ENCODE measurements at regions not wholly inside any gene's neighbourhood (a gene's known extent, or its start where the extent isn't known, plus 50 kb on each side); places are given as distances from the start of the nearest gene placed in this dataset.

DNA sequence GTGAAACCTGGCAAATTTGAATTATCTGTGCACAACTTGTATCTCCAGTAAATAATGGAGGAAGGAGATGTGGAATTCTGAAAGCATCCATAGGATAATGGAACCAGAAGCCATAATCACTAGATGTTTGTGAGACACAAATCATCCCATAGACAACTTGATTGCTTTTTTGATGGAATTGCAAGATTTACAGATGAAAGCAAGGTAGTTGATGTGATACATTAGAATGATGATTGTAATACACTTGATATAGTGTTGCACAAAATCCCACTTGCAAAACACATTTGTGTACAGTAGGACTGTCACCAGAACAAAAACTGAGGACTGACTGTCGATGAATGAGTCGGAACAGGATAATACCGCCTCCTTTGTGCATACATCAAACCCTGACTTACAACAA lies 178.3 kb downstream of the IRS2 start:
- Mint-ChIP-seq H3K36me3 (ENCODE audit: low read depth) (peaks cover 3% of the 10 kb centered on the region), H3K4me1 (ENCODE audit: low read depth) (no peaks in the 10 kb centered on the region), H3K27ac (ENCODE audit: unreplicated experiment) (no peak overlapping the region), H3K4me3 (ENCODE audit: unreplicated experiment) (no peak overlapping the region), H3K27me3 (ENCODE audit: low read depth) (no peaks in the 10 kb centered on the region), H3K9me3 (ENCODE audit: low read depth) (peaks cover 3% of the 10 kb centered on the region)
- no peak for TF ChIP-seq CTCF (IDR thresholded peaks at IDR 0.05)
- no peak for DNase-seq (ENCODE audit: low spot score)

GRCh38 chr13:109606520-109606919 lies 179.9 kb downstream of the IRS2 start:
- H3K27me3 Mint-ChIP-seq (ENCODE audit: low read depth): no peaks in the 10 kb centered on the region
- peaks cover 3% of the 10 kb centered on the region for H3K36me3 Mint-ChIP-seq (ENCODE audit: low read depth)
- peaks cover 3% of the 10 kb centered on the region for H3K9me3 Mint-ChIP-seq (ENCODE audit: low read depth)
- DNase-seq (ENCODE audit: low spot score): no peak
- H3K4me3 Mint-ChIP-seq (ENCODE audit: unreplicated experiment): no peak overlapping the region
- H3K4me1 Mint-ChIP-seq (ENCODE audit: low read depth): no peaks in the 10 kb centered on the region
- no peak overlapping the region for H3K27ac Mint-ChIP-seq (ENCODE audit: unreplicated experiment)
- no peak for TF ChIP-seq CTCF (IDR thresholded peaks at IDR 0.05)

- no peak for TF ChIP-seq CTCF (IDR thresholded peaks at IDR 0.05)
- Mint-ChIP-seq H3K27me3 (ENCODE audit: low read depth) (no peaks in the 10 kb centered on the region), H3K27ac (ENCODE audit: unreplicated experiment) (no peak overlapping the region), H3K4me1 (ENCODE audit: low read depth) (no peaks in the 10 kb centered on the region), H3K36me3 (ENCODE audit: low read depth) (peaks cover 3% of the 10 kb centered on the region), H3K4me3 (ENCODE audit: unreplicated experiment) (no peak overlapping the region), H3K9me3 (ENCODE audit: low read depth) (peaks cover 3% of the 10 kb centered on the region)
- DNase-seq (ENCODE audit: low spot score): no peak
Measured at GRCh38 chr13:109605846-109606245, 180.5 kb downstream of the IRS2 start.

DNA sequence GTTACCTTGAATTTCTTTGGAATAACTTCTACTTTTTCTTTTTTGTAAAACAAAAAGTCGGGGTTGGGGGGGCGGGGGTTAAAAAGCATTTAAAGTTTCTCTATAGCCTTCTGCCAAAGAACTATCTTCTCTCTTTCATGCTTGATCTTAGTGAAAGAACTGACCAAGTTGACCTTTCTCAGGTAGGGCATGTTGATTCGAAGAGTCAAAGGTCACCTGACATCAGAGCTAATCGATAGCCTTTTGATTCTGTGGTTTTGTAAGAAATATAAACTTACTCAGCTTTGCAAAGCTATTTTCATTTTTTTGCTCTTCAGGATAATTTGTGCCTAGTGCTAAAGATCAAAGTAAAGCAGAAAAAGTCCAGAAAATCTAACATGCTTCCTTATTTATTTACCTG lies 181.5 kb downstream of the IRS2 start:
- peaks cover 3% of the 10 kb centered on the region for H3K36me3 Mint-ChIP-seq (ENCODE audit: low read depth)
- peaks cover 3% of the 10 kb centered on the region for H3K9me3 Mint-ChIP-seq (ENCODE audit: low read depth)
- no peaks in the 10 kb centered on the region for H3K4me1 Mint-ChIP-seq (ENCODE audit: low read depth)
- no peak for TF ChIP-seq CTCF (IDR thresholded peaks at IDR 0.05)
- no peaks in the 10 kb centered on the region for H3K27me3 Mint-ChIP-seq (ENCODE audit: low read depth)
- no peak overlapping the region for H3K4me3 Mint-ChIP-seq (ENCODE audit: unreplicated experiment)
- DNase-seq (ENCODE audit: low spot score): no peak
- H3K27ac Mint-ChIP-seq (ENCODE audit: unreplicated experiment): no peak overlapping the region

DNA sequence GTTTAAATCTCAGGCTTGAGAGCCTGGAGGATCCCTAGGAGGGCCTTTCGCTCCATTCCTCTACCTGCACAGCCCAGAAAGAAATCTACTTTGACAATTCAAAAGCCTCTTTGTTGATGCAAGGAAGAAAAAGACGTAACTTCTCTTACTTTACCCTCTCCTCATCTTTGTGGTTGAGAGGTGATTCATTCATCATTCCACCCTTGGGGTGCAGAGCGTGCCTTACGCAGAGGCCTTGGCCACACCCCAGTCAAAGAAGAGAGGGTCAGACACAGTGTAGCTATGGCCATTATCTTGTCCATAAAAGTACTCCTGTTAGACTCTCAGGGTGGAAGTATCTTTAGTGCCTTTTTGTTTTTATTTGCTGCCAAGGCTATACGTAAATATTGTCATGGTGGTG lies 184.0 kb downstream of the IRS2 start:
- H3K27ac Mint-ChIP-seq (ENCODE audit: unreplicated experiment): no peak overlapping the region
- no peak for TF ChIP-seq CTCF (IDR thresholded peaks at IDR 0.05)
- no peaks in the 10 kb centered on the region for H3K4me1 Mint-ChIP-seq (ENCODE audit: low read depth)
- H3K9me3 Mint-ChIP-seq (ENCODE audit: low read depth): no peaks in the 10 kb centered on the region
- no peaks in the 10 kb centered on the region for H3K27me3 Mint-ChIP-seq (ENCODE audit: low read depth)
- H3K36me3 Mint-ChIP-seq (ENCODE audit: low read depth): no peaks in the 10 kb centered on the region
- no peak for DNase-seq (ENCODE audit: low spot score)
- no peak overlapping the region for H3K4me3 Mint-ChIP-seq (ENCODE audit: unreplicated experiment)
